ENCODE measurements at regions not wholly inside any gene's neighbourhood (a gene's known extent, or its start where the extent isn't known, plus 50 kb on each side); places are given as distances from the start of the nearest gene placed in this dataset.
A peak's percentile ranks its signal among the peaks of the same experiment; 100 is the strongest.
"Not testable (repeated sequence)": the region's sequence is repeated elsewhere in the genome, so short reads cannot be mapped to it uniquely, and the experiment has no call there.

DNA sequence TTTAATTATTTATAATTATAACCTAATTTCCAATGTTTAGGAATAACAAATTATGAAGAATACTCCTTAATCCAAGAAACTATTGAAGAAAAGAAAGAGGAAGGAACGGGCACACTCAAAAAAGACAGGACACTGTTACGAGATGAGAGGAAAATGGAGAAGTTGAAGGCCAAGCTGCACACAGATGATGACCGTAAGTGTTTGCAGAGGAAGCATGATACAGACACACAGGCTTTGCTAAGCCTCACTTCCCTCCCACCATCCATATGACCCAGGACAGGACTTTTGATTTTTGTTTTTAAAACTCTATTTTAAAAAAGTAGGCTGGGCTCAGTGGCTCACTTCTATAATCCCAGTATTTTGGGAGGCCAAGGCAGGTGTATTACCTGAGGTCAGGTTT lies 389.4 kb upstream of the TPM1 start:
- TF ChIP-seq, protein P1, sequence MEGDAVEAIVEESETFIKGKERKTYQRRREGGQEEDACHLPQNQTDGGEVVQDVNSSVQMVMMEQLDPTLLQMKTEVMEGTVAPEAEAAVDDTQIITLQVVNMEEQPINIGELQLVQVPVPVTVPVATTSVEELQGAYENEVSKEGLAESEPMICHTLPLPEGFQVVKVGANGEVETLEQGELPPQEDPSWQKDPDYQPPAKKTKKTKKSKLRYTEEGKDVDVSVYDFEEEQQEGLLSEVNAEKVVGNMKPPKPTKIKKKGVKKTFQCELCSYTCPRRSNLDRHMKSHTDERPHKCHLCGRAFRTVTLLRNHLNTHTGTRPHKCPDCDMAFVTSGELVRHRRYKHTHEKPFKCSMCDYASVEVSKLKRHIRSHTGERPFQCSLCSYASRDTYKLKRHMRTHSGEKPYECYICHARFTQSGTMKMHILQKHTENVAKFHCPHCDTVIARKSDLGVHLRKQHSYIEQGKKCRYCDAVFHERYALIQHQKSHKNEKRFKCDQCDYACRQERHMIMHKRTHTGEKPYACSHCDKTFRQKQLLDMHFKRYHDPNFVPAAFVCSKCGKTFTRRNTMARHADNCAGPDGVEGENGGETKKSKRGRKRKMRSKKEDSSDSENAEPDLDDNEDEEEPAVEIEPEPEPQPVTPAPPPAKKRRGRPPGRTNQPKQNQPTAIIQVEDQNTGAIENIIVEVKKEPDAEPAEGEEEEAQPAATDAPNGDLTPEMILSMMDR (IDR thresholded peaks at IDR 0.05): no peak
- H3K4me1 ChIP-seq: no peaks in the 10 kb centered on the region
- no peaks in the 10 kb centered on the region for H3K27me3 ChIP-seq
- H3K27ac ChIP-seq: no peak overlapping the region
- H3K4me3 ChIP-seq: no peak overlapping the region
- DNase-seq (ENCODE audit: low spot score): no peak
- no peaks in the 10 kb centered on the region for H3K9me3 ChIP-seq
- H3K36me3 ChIP-seq: peaks cover 21% of the 10 kb centered on the region

DNA sequence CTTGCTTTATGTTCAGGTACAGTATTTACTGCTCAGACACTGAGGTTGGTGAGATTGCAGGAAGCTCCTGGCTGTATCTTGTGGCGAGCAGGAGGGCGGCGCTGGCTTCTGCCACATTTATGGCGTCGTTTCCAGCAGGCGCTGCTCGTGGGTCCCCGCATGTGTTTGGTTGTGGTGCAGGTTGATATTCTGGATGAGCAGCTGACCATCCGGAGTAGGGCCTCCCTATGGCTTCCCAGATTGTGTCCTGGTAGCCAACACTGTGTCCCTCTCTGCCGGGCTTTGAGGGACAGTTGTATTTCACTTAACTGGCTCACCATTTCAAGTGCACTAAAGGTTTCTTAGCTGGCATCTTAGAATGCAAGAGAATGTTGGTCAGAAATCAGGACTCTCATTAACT lies 386.5 kb upstream of the TPM1 start:
- DNase-seq (ENCODE audit: low spot score): no peak
- peaks cover 21% of the 10 kb centered on the region for H3K36me3 ChIP-seq
- TF ChIP-seq, protein P1 (IDR thresholded peaks at IDR 0.05): no peak

DNA sequence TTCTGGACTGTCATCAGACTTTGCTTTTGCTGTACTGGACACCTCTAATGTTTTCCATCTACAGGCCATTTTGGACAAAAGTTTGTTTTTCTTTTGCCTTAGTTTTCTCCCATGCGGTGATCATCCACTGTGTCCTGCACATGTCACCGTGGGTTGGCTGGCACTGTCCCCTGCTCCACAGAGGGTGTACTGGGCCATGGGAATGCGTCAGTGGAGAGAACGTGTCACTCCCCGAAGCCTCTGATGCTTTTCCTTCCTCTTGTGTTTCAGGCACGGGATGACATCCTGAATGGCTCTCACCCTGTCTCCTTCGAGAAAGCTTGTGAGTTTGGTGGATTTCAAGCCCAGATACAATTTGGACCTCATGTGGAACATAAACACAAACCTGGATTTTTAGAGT lies 385.0 kb upstream of the TPM1 start:
- peaks cover 17% of the 10 kb centered on the region for H3K36me3 ChIP-seq
- H3K9me3 ChIP-seq; H3K27me3 ChIP-seq; H3K4me1 ChIP-seq; DNase-seq (ENCODE audit: low spot score); H3K27ac ChIP-seq; H3K4me3 ChIP-seq: not testable (repeated sequence)

More for the DNA sequence above, 386.5 kb upstream of the TPM1 start:
- Histone ChIP-seq H3K27ac (no peak overlapping the region), H3K27me3 (no peaks in the 10 kb centered on the region), H3K9me3 (no peaks in the 10 kb centered on the region), H3K4me1 (no peaks in the 10 kb centered on the region), H3K4me3 (no peak overlapping the region)

DNA sequence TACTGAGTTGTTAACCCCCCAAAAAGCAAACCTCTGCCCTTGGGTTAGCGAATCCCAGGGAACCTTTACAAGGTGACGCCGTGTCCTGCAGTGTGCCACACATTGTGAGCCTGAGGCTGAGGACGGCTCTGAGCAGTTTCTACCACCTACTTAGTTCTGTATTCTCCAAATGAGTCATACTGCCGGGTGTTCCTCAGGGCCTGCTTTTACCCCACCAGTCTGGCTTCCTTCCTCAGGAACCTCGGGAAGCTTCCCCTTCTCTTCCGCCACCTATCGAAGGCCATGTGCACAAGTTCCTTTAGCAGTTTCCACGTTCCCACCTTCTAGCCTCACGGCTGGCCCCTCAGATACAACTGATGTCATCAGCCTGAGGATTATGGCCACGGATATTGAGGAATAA lies 384.0 kb upstream of the TPM1 start:
- Histone ChIP-seq H3K27me3 (no peaks in the 10 kb centered on the region), H3K4me3 (no peak overlapping the region), H3K4me1 (no peaks in the 10 kb centered on the region), H3K9me3 (no peaks in the 10 kb centered on the region), H3K36me3 (peaks cover 10% of the 10 kb centered on the region), H3K27ac (peak overlapping the region in 1 of 2 donors; percentile 31)
- TF ChIP-seq, protein P1 (IDR thresholded peaks at IDR 0.05): no peak
- no peak for DNase-seq (ENCODE audit: low spot score)

DNA sequence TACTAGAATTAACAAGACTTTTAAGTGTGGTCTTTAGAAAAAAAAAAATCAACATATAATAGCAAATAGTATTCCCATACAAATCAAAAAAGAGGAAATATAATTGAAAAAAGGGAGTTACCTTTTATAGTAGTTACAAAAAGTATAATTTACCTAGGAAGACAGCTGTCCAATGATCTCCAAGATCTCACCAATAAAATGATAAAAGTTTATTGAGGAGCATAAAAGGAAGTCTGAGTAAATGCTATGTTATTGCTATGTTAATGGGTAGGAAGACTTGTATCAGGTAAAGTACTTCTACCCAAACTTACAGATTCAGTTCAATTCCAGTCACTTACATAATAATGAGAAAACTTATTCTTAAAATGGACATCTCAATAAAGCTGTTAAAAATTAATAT lies 379.0 kb upstream of the TPM1 start:
- TF ChIP-seq, protein P1 (IDR thresholded peaks at IDR 0.05): no peak
- no peak for DNase-seq (ENCODE audit: low spot score)
- Histone ChIP-seq H3K36me3 (no peaks in the 10 kb centered on the region), H3K27me3 (no peaks in the 10 kb centered on the region), H3K27ac (no peak overlapping the region), H3K4me1 (no peaks in the 10 kb centered on the region), H3K9me3 (no peaks in the 10 kb centered on the region), H3K4me3 (no peak overlapping the region)

DNA sequence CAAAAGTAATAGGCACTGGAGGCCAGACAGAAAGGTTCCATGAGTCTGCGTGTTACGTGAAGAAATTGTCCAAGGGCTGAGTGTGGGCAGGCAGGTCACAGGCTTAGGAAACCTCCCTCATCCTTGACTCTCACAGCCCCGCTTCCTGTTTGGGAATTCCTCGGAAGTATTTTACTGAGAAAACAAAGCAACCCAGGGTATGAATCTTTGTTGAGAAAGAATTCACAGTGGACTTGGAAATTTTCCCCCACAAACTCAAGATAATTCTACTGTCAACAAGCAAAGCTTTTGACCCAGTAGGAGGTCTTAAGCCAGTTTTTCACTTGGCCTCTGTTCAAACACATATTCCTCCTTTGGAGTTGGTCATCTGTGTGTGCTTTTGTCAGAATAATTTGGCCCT lies 377.1 kb upstream of the TPM1 start:
- Histone ChIP-seq H3K27me3 (no peaks in the 10 kb centered on the region), H3K27ac (no peak overlapping the region), H3K4me3 (no peak overlapping the region), H3K36me3 (no peaks in the 10 kb centered on the region), H3K4me1 (no peaks in the 10 kb centered on the region), H3K9me3 (no peaks in the 10 kb centered on the region)
- TF ChIP-seq, protein P1 (IDR thresholded peaks at IDR 0.05): no peak
- DNase-seq (ENCODE audit: low spot score): no peak

Data from right atrium auricular region (tissue), 2 donors.